OCI-LY3 (cell line): ENCODE measurements at regions not wholly inside any gene's neighbourhood (a gene's known extent, or its start where the extent isn't known, plus 50 kb on each side); places are given as distances from the start of the nearest gene placed in this dataset.

Experiments used
- H2AFZ ChIP-seq: fragments of 200-600, 300-600 bp; shearing (Covaris generic); 2 replicates; pipeline ENCODE4 v1.6.0; 2014; ENCODE audit warnings: antibody characterized with exemption, low read depth, low read length
- H3K27ac ChIP-seq: fragments of 200-600, 300-600 bp; sonication (generic); 2 replicates; pipeline ENCODE4 v1.5.1; 2014; ENCODE audit warnings: mild to moderate bottlenecking, low read length, moderate library complexity, mixed read lengths
- H3K27me3 ChIP-seq: fragments of 200-600, 300-600 bp; sonication (generic); 2 replicates; pipeline ENCODE4 v1.6.1; 2014; ENCODE audit warnings: low read depth, low read length, mixed read lengths
- H3K36me3 ChIP-seq: fragments of 200-600, 300-600 bp; sonication (generic); replicated peaks from 2 replicates; pipeline ENCODE3; 2014; ENCODE audit warnings: low read depth, low read length, mixed read lengths
- H3K4me1 ChIP-seq: fragments of 300-600, 200-600 bp; sonication (generic); 2 replicates; pipeline ENCODE4 v1.6.1; 2014; ENCODE audit warnings: low read length, mixed read lengths
- H3K4me2 ChIP-seq: fragments of 200-600, 300-600 bp; sonication (generic); 2 replicates; pipeline ENCODE4 v1.6.1; 2014; ENCODE audit warnings: low read length, mixed read lengths
- H3K4me3 ChIP-seq: fragments of 300-600, 200-600 bp; sonication (generic); 2 replicates; pipeline ENCODE4 v1.5.1; 2014; ENCODE audit warnings: antibody characterized with exemption, mild to moderate bottlenecking, low read length, moderate library complexity
- H3K79me2 ChIP-seq: fragments of 300-600, 200-600 bp; shearing (Covaris generic); 2 replicates; pipeline ENCODE4 v1.6.1; 2014; ENCODE audit warnings: mild to moderate bottlenecking, low read length, mixed read lengths
- H3K9ac ChIP-seq: fragments of 300-600, 200-600 bp; shearing (Covaris generic); 2 replicates; pipeline ENCODE4 v1.6.0; 2014; ENCODE audit warnings: mild to moderate bottlenecking, low read length, moderate library complexity
- H3K9me3 ChIP-seq: fragments of 200-600, 300-600 bp; shearing (Covaris generic); 2 replicates; pipeline ENCODE4 v1.6.1; 2014; ENCODE audit warnings: low read length, mixed read lengths; ENCODE audit not compliant: insufficient read depth
- H4K20me1 ChIP-seq: fragments of 200-600, 300-600 bp; sonication (generic); 2 replicates; pipeline ENCODE4 v1.6.1; 2016; ENCODE audit warnings: low read length, mixed read lengths; ENCODE audit not compliant: insufficient read depth
- EZH2phosphoT487 ChIP-seq: fragments of 200-600 bp; shearing (Covaris generic); IDR thresholded peaks from 2 replicates; pipeline ENCODE4 v1.6.1; 2018; ENCODE audit warnings: antibody characterized with exemption, mixed run types, low read depth
- TF ChIP-seq, protein P1 (sequence below): fragments of 200-600, 300-600 bp; sonication (generic); IDR thresholded peaks from 2 replicates; pipeline ENCODE4 v1.5.1; 2014; ENCODE audit warnings: antibody characterized with exemption, low read length, low read depth

DNA sequence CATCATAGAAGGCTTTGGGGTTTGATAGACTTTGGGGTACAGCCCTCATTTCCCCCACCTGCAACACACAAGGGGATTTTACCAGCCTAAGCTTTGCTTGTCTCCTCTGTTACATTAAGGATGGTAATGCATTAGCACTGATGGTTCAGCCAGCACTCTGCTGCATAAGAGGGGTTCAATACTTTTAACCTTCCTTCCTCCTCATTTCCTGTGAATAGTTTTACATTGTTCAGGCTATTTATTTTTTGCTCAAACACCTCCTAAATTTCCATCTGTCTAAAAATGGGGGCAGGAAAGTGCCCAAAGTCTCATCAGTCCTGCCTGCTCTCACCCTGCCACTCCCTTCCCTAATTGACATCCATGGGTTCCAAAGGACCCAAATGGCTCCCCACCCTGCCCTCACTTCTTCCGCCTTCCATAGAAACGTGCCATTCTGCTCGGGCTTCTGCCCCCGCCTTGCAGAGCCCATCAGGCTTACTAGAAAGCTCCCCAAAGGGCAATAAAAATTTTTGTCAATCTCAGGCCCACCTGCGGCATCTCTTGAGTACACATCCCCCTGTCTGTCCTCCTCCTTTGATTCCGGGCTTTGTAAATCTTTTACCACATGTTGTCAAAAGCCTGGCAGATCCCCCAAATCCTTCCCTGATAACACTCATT is 239.5 kb upstream of the SLC24A2 start:
- Histone ChIP-seq H3K4me3 (no peak overlapping the region), H3K9me3 (no peaks in the 10 kb centered on the region), H3K36me3 (no peaks in the 10 kb centered on the region), H3K4me1 (no peaks in the 10 kb centered on the region), H3K4me2 (no peak overlapping the region), H3K9ac (no peak overlapping the region), H3K27ac (no peak overlapping the region), H3K79me2 (no peaks in the 10 kb centered on the region), H3K27me3 (0 out of 2 replicates have a peak, but pooled peaks cover 4% of the 10 kb centered on the region), H4K20me1 (no peaks in the 10 kb centered on the region), H2AFZ (no peak overlapping the region)
- TF ChIP-seq, protein P1, sequence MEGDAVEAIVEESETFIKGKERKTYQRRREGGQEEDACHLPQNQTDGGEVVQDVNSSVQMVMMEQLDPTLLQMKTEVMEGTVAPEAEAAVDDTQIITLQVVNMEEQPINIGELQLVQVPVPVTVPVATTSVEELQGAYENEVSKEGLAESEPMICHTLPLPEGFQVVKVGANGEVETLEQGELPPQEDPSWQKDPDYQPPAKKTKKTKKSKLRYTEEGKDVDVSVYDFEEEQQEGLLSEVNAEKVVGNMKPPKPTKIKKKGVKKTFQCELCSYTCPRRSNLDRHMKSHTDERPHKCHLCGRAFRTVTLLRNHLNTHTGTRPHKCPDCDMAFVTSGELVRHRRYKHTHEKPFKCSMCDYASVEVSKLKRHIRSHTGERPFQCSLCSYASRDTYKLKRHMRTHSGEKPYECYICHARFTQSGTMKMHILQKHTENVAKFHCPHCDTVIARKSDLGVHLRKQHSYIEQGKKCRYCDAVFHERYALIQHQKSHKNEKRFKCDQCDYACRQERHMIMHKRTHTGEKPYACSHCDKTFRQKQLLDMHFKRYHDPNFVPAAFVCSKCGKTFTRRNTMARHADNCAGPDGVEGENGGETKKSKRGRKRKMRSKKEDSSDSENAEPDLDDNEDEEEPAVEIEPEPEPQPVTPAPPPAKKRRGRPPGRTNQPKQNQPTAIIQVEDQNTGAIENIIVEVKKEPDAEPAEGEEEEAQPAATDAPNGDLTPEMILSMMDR = no peak
- TF ChIP-seq EZH2phosphoT487 = no peak

DNA sequence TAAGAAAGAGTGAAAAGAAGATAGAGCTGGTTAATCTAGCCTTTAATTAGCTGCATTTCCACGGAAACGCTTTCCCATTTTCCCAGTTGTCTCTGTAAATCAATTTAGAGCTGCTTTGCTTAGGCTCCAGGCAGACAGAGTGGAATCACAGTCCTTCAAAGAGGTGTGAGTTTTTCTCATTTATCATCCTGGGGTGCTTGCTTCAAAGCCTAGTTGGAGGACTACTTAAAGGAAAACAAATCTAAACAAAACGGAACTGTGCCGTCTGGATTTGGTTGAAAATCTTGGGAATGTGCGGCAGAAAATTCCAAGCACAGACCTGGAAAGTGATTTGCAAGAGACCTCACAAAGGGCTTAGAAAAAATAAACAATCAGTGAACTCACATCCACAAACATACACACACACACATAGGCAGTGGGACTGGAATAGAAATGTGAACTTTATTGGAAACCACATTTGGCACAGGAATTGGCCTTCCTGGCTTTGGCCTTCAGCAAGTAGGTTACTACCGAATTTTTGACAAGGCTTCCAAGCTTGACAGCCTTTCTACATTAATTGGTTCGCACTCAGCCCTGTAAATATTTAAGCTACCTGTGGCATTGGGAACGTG is 235.2 kb upstream of the SLC24A2 start:
- TF ChIP-seq EZH2phosphoT487 = no peak
- TF ChIP-seq, protein P1 = no peak
- H2AFZ ChIP-seq = no peak overlapping the region
- no peaks in the 10 kb centered on the region for H3K9me3 ChIP-seq
- H3K27ac ChIP-seq = no peak overlapping the region
- no peaks in the 10 kb centered on the region for H3K36me3 ChIP-seq
- no peaks in the 10 kb centered on the region for H4K20me1 ChIP-seq
- H3K4me1 ChIP-seq = no peaks in the 10 kb centered on the region
- H3K9ac ChIP-seq = no peak overlapping the region
- 0 out of 2 replicates have a peak, but pooled peaks cover 4% of the 10 kb centered on the region for H3K27me3 ChIP-seq
- no peaks in the 10 kb centered on the region for H3K79me2 ChIP-seq
- no peak overlapping the region for H3K4me2 ChIP-seq
- H3K4me3 ChIP-seq = no peak overlapping the region

DNA sequence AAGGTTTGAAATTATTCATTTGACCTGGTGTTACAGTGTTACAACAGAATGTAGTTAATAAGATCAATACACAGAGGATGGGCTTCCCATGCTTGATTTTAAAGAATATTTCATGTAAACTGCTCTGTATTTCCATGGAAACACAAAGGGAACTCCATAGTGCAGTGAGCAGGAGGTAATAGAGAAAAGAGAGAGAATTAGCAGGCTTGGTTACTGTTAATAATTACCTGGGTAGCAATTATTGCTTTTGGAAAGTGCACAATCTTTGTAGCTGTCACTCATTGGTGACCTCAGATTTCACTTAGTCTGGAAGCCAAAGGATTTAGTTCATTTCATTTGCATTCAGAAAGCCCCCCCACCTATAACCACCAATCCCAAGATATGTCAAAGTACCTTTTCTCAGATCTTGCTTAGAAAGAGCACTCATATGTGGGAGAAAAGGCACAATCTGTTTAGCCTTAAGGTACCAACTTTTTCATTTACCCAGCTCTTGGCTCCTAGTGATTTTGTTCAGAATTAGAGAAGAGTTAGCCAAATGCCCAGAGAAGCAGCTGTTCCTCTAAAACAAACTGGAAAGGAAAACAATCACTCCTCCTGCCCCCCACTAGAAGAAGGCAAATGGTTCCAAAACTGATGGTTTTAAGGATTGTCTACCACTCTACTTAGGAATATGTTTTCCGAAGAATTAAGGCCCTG is 234.5 kb upstream of the SLC24A2 start:
- H3K79me2 ChIP-seq = no peaks in the 10 kb centered on the region
- 0 out of 2 replicates have a peak, but pooled peaks cover 4% of the 10 kb centered on the region for H3K27me3 ChIP-seq
- H2AFZ ChIP-seq = no peak overlapping the region
- H3K4me3 ChIP-seq = no peak overlapping the region
- TF ChIP-seq, protein P1 = no peak
- no peak for TF ChIP-seq EZH2phosphoT487
- H3K27ac ChIP-seq = no peak overlapping the region
- H3K4me2 ChIP-seq = no peak overlapping the region
- H3K36me3 ChIP-seq = no peaks in the 10 kb centered on the region
- H3K9me3 ChIP-seq = no peaks in the 10 kb centered on the region
- H4K20me1 ChIP-seq = no peaks in the 10 kb centered on the region
- H3K4me1 ChIP-seq = no peaks in the 10 kb centered on the region
- no peak overlapping the region for H3K9ac ChIP-seq

DNA sequence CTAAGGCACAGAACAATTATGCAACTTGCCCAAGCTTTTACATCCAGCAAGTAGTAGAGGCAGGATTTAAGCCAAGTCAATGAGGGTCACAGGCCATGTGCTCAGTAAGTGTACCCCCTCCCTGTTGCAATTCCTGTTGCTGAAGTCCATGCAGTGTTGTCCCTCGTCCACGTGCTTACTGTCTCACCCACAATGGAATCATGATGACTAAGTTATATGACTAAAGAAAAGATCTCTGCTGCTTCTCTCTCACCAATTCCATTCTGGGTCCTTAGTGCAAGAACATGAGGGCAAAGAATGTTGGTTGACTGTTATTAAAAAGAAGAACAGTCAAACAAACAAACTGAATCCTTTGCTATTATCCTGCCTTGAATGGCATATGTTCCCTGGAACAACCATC is 233.6 kb upstream of the SLC24A2 start:
- no peak for TF ChIP-seq EZH2phosphoT487
- TF ChIP-seq, protein P1 = no peak
- 0 out of 2 replicates have a peak, but pooled peaks cover 4% of the 10 kb centered on the region for H3K27me3 ChIP-seq
- no peak overlapping the region for H3K27ac ChIP-seq
- H3K4me1 ChIP-seq = no peaks in the 10 kb centered on the region
- H3K4me2 ChIP-seq = no peak overlapping the region
- H4K20me1 ChIP-seq = no peaks in the 10 kb centered on the region
- H2AFZ ChIP-seq = no peak overlapping the region
- no peaks in the 10 kb centered on the region for H3K79me2 ChIP-seq
- H3K9me3 ChIP-seq = no peaks in the 10 kb centered on the region
- H3K4me3 ChIP-seq = no peak overlapping the region
- no peak overlapping the region for H3K9ac ChIP-seq
- no peaks in the 10 kb centered on the region for H3K36me3 ChIP-seq
